Occipital lobe (tissue), 1 donor: ENCODE measurements at regions not wholly inside any gene's neighbourhood (a gene's known extent, or its start where the extent isn't known, plus 50 kb on each side); places are given as distances from the start of the nearest gene placed in this dataset.
"Not testable (repeated sequence)": the region's sequence is repeated elsewhere in the genome, so short reads cannot be mapped to it uniquely, and the experiment has no call there.

Experiments
- DNase-seq: peaks from one replicate; lab custom pipeline; 2025; lab: John Stamatoyannopoulos, UW

DNA sequence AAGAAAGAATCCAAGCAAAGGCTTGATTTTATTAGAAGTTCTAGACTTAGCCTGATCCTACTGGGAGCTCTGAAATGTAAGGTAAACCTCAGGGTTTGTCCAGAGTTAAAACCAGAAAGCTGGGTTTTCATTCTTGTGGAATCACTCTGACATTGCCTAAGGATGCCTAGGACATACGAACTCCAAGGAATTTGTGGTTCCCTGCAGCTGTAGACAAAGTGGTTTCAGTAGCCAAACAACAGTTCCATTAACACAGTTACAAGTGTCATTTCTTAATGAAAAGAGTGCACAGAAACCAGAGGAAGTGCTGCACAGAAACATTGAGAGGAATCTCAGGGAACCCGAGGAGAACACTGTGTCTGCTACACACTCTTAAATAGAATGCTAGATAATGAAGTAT, 221.4 kb upstream of the ST6GAL2 start:
- no peak for DNase-seq

DNA sequence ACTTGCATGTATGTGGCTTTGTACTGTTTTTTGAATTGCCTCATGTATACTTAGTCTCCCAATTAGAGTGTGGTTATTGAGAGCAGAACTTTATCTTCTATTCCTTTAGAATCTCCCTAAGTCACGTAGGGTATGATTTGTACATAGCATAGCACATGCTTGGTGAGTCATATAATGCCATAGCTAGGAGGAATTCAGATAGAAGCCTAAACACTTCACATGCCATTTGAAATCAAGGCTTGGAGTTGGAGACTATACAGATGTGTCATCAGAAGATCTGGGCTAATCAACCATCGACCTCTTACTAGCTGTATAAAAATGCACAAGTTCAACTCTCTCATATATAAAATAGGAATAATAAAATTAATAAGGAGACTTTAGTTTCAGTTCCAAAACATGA, 222.6 kb upstream of the ST6GAL2 start:
- no peak for DNase-seq

DNA sequence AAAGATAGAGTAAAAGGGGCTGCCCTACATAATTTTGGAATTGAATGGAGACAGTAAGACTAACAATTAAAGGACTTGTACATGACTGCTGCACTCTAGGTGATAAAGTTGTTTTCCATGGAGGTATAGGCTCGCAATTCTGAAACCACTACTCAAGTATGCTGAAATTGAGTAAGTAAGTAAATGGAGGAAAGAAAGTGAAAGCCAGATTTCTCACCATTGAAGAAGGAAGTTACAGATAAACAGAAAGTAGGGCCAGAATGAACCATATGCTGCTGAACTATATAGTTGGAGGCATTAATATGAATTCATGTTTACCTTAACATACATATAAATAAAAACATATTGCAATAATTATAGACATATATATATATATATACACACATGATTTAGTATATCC, 225.7 kb upstream of the ST6GAL2 start:
- DNase-seq, result no peak

DNA sequence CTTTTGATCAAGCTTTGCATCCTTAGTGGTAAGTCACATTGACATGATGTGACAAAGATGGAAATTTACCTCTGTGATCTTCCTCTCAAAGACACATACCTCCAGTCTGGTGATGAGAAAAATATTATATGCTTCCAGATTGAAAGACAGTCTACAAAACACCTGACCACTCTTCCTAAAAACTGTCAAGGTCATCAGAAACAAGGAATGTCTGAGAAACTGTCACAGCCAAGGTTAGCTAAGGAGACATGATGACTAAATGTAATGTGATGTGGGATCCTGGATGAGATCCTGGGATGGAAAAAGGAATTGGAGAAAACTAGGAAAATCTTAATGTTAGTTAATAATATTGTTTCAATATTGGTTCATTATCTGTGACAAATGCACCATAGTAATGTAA, 226.6 kb upstream of the ST6GAL2 start:
- no peak for DNase-seq

DNA sequence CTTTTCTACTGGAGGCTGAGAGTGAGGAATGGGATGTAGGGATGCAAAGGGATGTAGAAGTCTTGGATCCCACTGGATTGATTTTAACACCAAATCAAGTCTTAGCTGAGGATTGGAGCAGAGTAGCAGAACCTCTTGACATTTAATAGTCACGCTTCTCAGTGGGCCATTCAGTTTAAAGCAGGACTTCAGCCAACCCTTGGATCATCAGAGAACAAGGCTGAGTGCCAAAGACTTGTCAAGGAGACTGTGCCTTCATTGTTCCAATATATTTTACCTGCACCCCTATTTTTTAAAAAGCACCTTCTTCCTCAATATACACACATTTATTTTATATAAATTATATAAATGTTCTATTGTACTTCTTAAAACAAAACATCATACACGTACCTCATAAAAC, 242.4 kb upstream of the ST6GAL2 start:
- DNase-seq, result no peak

DNA sequence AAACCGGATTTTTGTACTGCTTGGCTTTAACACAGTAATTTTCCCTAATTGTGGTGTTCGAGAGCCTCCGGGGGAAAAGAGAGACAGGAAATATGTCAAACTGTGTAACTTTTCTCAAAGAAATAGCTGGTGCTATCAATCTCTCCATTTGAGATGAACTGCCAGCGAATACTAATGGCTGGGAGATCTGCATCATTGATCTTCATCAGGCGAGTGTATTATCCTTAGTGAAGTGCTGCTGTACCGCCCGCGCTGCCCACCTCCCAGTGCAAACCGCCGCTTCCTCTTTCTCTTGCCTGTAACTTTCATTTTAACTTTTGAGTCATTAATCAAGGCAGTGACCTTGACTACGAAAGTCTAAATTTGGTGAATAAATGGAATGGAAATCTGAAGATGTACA, 246.1 kb upstream of the ST6GAL2 start:
- no peak for DNase-seq

DNA sequence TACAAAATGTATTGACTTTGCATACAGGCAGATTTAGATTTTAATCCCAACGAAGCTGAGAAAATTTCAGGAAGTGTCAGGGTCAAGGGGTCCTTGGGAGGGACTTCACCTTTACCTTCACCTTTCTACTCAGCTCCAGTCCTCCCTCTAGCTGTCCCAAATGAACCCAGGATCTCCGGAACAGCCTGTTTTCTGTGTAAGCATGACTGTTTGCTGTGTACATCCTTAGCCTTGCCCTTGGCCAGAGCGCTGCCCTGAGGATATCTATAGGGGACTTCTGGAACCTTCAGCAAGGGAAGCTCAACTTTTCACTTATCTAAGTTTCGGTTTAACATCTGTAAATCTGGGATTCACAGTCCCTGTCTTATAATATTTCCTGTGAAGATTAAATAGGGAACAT, 246.8 kb upstream of the ST6GAL2 start:
- DNase-seq, result no peak

DNA sequence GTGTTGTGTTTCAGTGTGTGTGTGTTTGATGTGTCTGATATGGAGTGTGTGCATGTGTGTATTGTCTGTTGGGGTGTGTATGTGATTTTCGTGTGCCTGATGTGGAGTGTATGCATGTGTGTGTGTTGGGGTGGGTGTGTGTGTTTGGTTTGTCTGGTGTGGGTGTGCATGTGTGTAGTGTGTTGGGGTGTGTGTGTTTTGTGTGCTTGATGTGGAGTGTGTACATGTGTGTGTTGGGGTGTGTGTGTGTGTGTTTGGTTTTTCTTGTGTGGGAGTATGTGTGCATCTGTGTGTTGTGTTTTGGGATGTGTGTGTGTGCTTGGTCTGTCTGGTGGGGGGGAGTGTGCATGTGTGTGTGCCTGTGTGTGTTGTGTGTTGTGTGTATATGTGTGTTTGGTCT, 247.4 kb upstream of the ST6GAL2 start:
- DNase-seq, result no peak

DNA sequence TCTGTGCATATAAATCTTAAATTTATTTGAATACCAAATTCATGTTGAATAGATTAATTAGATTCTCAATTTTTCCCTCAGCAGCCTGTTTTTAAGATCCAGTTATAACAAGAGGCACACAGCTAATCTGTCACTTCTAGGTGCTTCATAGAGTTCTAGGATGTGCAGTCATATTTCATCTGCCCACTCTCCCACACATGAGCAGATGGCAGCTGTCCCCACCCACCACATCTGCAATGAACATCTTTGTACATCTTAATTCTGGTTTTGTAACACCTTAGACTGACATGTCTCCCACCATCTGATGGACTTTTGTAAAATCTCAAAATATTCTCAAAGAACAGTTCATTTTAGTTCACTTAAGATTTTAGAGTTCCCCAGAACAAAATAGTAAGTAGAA, 250.8 kb upstream of the ST6GAL2 start:
- DNase-seq, result no peak

DNA sequence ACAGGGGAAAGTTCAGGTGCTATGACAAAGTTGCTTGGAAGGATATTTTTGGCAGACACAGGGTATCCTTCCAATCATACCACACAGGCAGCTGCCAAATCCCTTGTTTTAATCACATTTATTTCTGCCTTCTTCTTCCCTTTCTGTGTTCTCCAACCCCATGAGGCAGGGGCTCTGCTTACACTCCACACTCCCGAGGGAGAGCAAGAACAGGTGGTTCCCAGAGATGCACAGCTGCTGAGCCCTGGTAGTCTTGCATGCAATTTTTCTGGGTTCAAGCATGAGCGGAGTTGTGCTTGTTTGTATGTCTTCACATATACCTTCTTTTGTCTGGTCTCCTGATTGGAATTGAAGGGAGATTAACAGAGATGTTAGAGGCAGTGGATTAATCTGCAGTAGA, 251.7 kb upstream of the ST6GAL2 start:
- no peak for DNase-seq

DNA sequence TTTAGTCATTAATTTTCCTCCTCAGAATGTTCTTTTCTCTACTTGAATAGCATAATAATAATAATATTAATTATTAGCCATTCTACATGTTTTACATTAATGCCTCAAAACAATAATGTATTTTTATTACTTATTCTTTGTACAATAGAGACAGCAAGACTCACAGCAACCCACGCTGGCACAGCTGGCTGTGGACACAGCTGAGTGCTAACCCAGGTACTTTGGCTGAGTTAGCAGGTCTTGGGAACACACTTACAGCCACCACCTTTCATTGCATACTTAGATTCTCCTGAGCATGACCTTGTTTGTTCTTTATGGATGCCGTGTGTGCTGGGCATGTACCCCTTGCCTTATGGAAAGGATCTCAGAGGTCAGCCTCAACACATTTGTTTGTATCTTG, 260.2 kb upstream of the ST6GAL2 start:
- DNase-seq, result no peak

DNA sequence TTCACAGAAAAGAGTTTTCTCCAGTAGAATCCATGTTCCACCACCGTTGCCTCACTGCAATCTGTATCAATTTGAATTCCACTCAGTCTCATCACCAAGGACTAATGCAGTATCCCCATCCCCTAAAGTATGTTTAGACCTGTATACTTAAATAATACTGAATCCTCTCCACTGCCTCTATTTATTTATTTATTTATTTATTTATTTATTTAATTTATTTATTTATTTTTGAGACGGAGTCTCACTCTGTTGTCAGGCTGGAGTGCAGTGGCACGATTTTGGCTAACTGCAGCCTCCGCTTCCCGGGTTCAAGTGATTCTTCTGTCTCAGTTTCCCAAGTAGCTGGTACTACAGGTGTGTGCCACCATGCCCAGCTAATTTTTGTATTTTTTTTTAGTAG, 260.7 kb upstream of the ST6GAL2 start:
- not testable (repeated sequence) for DNase-seq

DNA sequence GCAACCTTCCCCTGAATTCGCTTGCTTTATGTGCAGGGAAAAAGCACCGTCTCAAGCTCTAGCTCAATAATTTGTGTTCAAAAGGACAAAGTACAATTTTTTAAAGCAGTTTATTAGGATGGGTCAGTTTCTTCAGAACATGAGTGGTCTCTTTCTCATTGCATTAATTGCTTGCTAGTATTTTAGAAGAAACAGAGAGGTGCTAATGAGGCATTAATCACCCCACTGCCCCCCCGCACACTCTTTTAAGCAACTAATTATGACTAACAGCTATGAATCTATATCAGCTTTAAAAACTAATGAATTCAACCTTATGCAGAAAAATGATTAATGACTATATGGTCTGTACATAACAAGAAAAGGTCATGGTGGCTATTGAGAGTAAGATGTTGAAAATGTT, 262.1 kb upstream of the ST6GAL2 start:
- no peak for DNase-seq

DNA sequence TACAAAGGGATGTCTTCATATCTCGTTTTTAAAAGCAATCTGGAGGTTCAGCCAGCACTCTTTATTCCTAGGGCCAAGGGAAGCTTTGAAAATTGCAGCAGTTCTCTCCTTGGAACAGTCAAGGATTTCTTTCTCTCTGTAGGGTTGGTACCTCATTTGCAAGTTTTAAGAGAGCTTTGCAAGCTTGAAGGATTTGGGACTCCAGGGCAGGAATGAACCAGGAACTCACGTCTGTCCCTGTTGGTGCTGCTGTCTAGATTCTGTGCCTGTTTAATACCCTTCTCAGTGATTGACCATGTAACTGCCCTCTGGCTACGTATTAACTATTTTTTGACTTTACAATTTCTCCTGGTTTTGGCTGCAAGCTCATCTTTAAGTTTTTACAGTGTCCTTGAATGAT, 262.5 kb upstream of the ST6GAL2 start:
- no peak for DNase-seq

DNA sequence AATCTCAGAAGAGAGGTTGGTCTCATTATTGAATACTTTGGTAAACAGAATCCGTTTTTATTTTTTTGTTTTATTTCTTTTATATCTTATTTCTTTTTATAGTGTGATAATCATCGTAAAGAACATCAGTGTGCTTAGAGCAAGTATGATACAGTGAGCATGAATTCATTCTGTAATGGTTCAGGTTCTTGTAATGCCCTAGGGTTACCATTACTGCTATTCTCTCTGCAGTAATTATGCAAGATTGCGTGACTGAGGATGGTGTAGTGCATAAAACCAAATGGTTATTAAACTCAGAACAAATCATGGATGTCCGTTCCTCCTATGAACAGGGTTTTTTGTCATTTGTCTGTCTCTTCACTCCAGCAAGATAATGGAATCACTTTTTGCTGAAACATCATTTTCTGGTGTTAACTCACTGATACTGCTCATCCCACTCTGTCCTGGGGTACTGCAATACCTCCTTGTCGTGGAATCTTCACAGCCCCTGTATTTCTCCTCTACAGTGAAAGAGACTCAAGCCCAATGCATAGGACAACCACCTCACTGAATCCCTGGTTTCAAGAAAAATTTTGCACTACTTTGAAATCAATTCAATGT, 274.8 kb upstream of the ST6GAL2 start:
- DNase-seq, result no peak

DNA sequence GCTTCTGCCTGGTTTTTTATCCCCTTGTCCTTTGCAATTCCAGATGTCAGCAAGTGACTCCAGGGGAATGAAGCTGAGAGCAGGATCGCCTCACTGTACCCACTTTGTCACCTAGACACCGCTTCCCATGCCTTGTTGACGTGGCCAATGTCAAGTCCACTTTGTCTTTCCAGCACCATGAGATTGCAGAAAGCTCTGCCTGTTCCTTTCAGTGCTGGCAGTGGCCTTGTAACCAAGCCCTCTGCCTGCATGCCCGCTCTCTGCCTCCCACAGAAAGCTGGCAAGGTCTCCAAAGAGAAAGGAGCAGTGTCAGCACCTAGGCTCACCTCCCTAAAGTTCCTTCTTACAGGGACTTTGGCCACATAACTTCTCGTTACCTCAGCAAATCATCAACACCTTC, 282.2 kb upstream of the ST6GAL2 start:
- no peak for DNase-seq

DNA sequence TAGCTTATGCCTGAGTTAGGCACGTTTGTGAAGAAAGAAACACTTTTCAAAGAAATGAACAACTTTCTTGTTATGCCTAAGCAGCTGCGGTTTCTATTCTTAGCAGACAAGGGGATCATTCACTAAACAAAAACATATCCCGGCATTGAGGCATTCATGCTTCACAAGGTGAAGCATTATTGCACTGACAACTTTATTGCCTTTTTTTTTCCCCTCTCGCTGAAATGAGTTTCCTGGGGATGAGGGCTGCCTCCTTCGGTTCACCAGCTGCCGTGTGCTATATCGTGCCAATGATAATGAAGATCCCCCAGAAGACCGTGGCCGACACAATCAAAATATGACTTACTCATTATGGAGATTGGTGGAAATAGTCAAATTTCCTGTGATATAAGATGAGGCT, 288.2 kb upstream of the ST6GAL2 start:
- no peak for DNase-seq

DNA sequence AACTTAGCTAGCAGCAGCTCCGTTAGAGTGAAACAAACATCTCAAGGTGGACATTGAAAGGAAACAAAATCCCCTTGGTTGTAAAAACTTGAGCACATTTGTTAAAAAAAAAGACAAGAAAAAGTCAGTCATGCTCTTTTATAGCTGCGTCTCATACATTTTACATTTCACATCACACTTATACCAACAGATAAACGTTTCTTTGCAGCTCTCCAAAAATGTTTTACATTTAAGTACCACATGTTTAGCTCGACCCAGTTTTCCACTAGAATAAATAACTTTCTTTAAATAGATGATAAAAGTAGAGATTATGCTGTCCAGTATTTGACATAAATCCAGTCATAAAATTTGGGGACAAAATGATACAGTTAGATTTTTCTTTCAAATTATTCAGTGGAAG, 297.0 kb upstream of the ST6GAL2 start:
- DNase-seq, result no peak

DNA sequence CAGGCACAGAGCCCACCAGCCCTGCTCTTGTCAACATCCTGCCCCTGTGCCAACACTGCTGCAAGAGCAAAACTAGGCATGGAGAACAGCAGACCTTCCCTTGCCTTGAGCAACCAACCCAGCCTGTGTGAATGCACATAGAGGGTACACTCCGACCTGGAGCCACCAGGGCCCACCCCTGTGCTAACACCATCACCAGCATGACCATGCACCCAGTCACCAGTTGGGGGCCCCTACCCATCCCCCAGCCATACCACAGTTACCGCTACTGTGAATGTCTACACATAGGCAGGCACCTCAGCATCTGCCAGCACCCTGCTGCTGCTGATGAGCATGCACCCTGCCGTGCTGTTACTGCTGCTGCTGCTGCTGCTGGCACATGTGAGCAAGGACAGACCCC, 301.9 kb upstream of the ST6GAL2 start:
- DNase-seq, result no peak

DNA sequence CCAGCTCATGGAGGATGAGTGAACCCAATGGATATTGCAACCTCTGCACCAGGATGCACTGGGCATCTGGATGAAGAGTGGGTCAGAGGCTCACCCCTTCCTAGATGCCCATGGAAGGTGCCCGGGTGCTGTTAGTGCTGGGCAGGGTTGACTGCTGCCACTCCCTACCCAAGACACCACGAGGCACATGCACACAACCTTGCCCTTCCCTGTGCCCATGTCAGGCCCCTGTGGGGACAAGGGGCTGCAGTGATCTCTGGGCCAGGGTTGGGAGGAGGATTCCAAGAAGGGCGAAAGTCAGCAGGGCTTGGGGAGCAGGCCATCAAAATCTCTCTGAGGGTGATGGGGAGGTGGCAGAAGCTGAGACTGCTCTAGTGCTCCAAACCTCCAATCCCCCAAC, 309.7 kb upstream of the ST6GAL2 start:
- DNase-seq, result no peak

DNA sequence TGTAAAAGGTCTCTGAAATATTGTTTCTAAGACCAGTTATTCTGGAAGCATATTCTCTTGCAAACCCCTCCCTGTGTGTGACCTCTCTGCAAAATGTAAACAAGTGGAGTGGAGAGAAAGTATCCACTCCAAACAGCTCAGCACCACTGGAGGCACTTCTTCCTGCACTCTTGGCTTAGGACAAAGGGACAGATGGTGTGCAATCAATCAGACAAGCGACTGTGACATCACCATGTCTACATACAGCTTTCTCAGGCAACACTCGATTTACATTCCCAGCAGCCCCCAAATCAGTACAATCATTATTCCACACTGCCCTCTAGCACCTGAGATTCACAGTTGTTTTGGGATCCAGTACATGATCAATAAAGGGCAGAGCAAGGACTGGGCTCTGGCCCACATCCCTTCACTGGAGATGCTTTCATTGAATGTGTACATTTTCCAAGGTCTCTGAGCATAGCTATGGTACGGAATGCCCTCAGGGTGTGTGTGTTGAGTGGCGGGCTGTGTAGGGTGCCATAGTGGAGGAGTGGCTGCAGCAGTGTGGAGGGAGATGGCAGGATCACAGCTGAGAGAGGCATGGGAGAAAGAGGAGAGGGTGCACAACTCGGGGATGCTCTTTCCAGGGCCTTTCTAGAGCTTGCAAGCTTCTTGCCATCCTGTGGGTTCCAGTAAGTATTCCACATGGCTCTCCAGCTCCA, 311.8 kb upstream of the ST6GAL2 start:
- no peak for DNase-seq

DNA sequence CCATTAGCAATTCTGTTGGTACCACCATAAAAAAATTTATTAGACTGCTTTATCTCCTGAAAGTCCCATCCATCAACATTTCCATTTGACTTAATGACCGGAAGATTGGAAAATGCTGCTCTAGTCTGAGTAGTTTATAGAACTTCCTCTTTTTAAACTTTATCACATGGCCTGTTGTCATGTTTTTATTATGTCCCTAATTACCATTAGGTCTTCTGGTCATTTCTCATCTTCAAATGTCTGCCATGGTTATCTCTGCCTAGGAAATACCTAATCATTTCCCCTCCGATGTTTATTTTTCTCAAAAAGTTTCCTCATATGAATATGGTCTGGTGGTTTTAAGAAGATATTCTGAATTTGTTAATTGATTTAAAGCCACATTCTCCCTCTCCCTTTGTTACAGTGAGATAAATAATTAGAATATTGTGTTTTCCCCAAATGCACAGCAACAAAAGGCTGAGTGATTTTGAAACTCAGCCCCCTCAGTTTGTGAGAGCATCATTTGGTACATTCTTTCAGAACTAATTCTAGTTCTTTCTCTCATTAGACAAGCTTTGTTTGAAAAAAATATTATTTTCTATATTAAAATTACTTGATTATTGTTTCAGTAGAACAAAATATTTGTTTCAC, 317.1 kb upstream of the ST6GAL2 start:
- no peak for DNase-seq
